PC-3 (cell line): ENCODE measurements at regions not wholly inside any gene's neighbourhood (a gene's known extent, or its start where the extent isn't known, plus 50 kb on each side); places are given as distances from the start of the nearest gene placed in this dataset.

Experiments used
- EZH2 ChIP-seq: fragments of 300-600 bp; sonication (generic); IDR thresholded peaks from one replicate; pipeline ENCODE4 v1.6.1; 2017; ENCODE audit warnings: antibody characterized with exemption, mild to moderate bottlenecking, low read length; ENCODE audit not compliant: unreplicated experiment
- EZH2phosphoT487 ChIP-seq: fragments of 300-600 bp; sonication (generic); IDR thresholded peaks from 2 replicates; pipeline ENCODE4 v1.6.1; 2018; ENCODE audit warnings: mild to moderate bottlenecking, antibody characterized with exemption, low read length, borderline replicate concordance
- TF ChIP-seq, protein P1 (sequence below): fragments of 300-600 bp; sonication (generic); conservative IDR thresholded peaks from 2 replicates; pipeline ENCODE4 v1.5.1; 2017; ENCODE audit warnings: antibody characterized with exemption, low read depth, mild to moderate bottlenecking, low read length

DNA sequence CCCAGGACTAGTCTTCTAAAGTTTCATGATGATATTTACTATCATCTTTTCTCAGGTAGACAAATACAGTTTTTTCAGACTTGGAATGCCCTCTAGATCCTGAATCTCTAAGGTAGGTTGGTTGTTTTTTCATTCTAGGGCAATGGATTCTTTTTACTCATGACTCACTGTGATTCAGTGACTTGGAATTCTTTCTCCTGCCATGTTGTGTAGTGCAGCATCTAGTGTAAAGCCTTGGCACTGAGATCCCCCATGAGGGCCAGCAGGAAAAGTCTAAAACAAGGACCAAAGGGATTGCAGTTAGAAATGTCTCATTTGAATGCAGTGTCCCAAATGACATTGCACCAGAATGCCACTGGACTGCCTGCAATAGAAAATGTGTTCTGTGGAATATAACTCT lies 430.4 kb downstream of the NEBL start:
- TF ChIP-seq, protein P1, sequence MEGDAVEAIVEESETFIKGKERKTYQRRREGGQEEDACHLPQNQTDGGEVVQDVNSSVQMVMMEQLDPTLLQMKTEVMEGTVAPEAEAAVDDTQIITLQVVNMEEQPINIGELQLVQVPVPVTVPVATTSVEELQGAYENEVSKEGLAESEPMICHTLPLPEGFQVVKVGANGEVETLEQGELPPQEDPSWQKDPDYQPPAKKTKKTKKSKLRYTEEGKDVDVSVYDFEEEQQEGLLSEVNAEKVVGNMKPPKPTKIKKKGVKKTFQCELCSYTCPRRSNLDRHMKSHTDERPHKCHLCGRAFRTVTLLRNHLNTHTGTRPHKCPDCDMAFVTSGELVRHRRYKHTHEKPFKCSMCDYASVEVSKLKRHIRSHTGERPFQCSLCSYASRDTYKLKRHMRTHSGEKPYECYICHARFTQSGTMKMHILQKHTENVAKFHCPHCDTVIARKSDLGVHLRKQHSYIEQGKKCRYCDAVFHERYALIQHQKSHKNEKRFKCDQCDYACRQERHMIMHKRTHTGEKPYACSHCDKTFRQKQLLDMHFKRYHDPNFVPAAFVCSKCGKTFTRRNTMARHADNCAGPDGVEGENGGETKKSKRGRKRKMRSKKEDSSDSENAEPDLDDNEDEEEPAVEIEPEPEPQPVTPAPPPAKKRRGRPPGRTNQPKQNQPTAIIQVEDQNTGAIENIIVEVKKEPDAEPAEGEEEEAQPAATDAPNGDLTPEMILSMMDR = no peak
- TF ChIP-seq EZH2 = no peak
- no peak for TF ChIP-seq EZH2phosphoT487
